Lung (tissue), 11 donors: ENCODE measurements at regions not wholly inside any gene's neighbourhood (a gene's known extent, or its start where the extent isn't known, plus 50 kb on each side); places are given as distances from the start of the nearest gene placed in this dataset.
"Not testable (repeated sequence)": the region's sequence is repeated elsewhere in the genome, so short reads cannot be mapped to it uniquely, and the experiment has no call there.

Experiments used
- ATAC-seq: fragments of 200-7000 bp; cut with Tn5 transposase; one replicate; pipeline ENCODE4 v1.9.1; 2020; ENCODE audit warnings: moderate number of reproducible peaks; ENCODE audit not compliant: insufficient read depth, low FRiP score
- DNase-seq, 3 donors: peaks; one replicate each; pipeline ENCODE4 v3.0.0-alpha.2; 2013 to 2017
- H3K27ac ChIP-seq, 2 donors: one replicate each; pipeline ENCODE4 v1.5.1; 2013; ENCODE audit warnings: mild to moderate bottlenecking in 2 of 2, moderate library complexity in 2 of 2, control low read depth in 1 of 2, inconsistent platforms in 1 of 2, low read depth in 1 of 2, low read length in 1 of 2
- H3K27me3 ChIP-seq, 3 donors: one replicate each; pipeline ENCODE4 v1.5.1; 2013; ENCODE audit warnings: low read length in 2 of 3; ENCODE audit not compliant: control insufficient read depth in 3 of 3, insufficient read depth in 3 of 3
- H3K36me3 ChIP-seq, 4 donors: one replicate each; pipeline ENCODE4 v1.5.1; 2013; ENCODE audit warnings: low read length in 4 of 4, mild to moderate bottlenecking in 1 of 4, moderate library complexity in 1 of 4; ENCODE audit not compliant: control insufficient read depth in 4 of 4, insufficient read depth in 4 of 4
- H3K4me1 ChIP-seq, 5 donors: one replicate each; pipeline ENCODE4 v1.5.1; 2013; ENCODE audit warnings: low read length in 5 of 5, mild to moderate bottlenecking in 2 of 5, moderate library complexity in 1 of 5; ENCODE audit not compliant: control insufficient read depth in 5 of 5, insufficient read depth in 5 of 5
- H3K4me3 ChIP-seq: one replicate; pipeline ENCODE4 v1.5.1; 2013; ENCODE audit warnings: mild to moderate bottlenecking, control low read depth, moderate library complexity
- H3K9ac ChIP-seq, 2 donors: one replicate each; pipeline ENCODE4 v1.5.1; 2013; ENCODE audit warnings: low read length in 2 of 2, control low read depth in 1 of 2; ENCODE audit not compliant: insufficient read depth in 1 of 2
- H3K9me3 ChIP-seq, 4 donors: one replicate each; pipeline ENCODE4 v1.5.1; 2013; ENCODE audit warnings: low read length in 3 of 4, mild to moderate bottlenecking in 1 of 4, moderate library complexity in 1 of 4; ENCODE audit not compliant: control insufficient read depth in 4 of 4, insufficient read depth in 3 of 4
- CTCF ChIP-seq: IDR thresholded peaks from 2 replicates; pipeline ENCODE4 v1.5.1; 2012; ENCODE audit warnings: mild to moderate bottlenecking; ENCODE audit errors: control extremely low read depth, extremely low read depth
- WGBS, 2 donors: extraction: QIAGEN DNeasy Blood & Tissue Kit; methylation state at CpG; one replicate each; pipeline ENCODE4 v1.1.7; 2013; 5-methylcytosine and 5-hydroxymethylcytosine counted together
- donor health status: control.
- donor health status: control.
- donor health status: Bipolar disorder and iron deficiency.
- donor health status: healthy.
- donor health status: DM: yes; HTN: yes; CAD: no.

- no peaks in the 10 kb centered on the region for H3K36me3 ChIP-seq
- DNase-seq: no peak
- no peaks in the 10 kb centered on the region for H3K27me3 ChIP-seq
- H3K9me3 ChIP-seq: no peaks in the 10 kb centered on the region
- ATAC-seq: no peak
- TF ChIP-seq CTCF: no peak
- H3K9ac ChIP-seq: no peak overlapping the region
- 69 to 84% methylated on average over 6 of the region's 6 CpGs for WGBS, 2 donors
- H3K27ac ChIP-seq: no peak overlapping the region
- no peak overlapping the region for H3K4me3 ChIP-seq
- peaks cover 0 to 7% (median 0%) of the 10 kb centered on the region in 5 donors for H3K4me1 ChIP-seq
These were observed 636.3 kb downstream of the UTRN start for GRCh38 chr6:144921206-144921975.

- DNase-seq (peak; percentile 34 to 72 (median 36)), ATAC-seq (no peak)
These were observed 637.1 kb downstream of the UTRN start for GRCh38 chr6:144922120-144922722.

GRCh38 chr6:144922771-144923490 lies 637.8 kb downstream of the UTRN start:
- ATAC-seq, H3K27me3 ChIP-seq, DNase-seq, H3K9me3 ChIP-seq, H3K9ac ChIP-seq, H3K4me3 ChIP-seq, H3K4me1 ChIP-seq, H3K36me3 ChIP-seq, H3K27ac ChIP-seq: not testable (repeated sequence)
- 84 to 91% methylated on average over 4 of the region's 5 CpGs for WGBS, 2 donors

More at GRCh38 chr6:144922120-144922722, 637.1 kb downstream of the UTRN start:
- Histone ChIP-seq H3K4me3 (no peak overlapping the region), H3K9me3 (no peaks in the 10 kb centered on the region), H3K9ac (no peak overlapping the region), H3K27me3 (no peaks in the 10 kb centered on the region), H3K27ac (no peak overlapping the region), H3K4me1 (peaks cover 0 to 7% (median 0%) of the 10 kb centered on the region in 5 donors), H3K36me3 (no peaks in the 10 kb centered on the region)
- no peak for TF ChIP-seq CTCF
- 67 to 72% methylated on average over 3 of the region's 3 CpGs for WGBS, 2 donors

- WGBS, 2 donors: 93 to 97% methylated on average over 4 of the region's 5 CpGs
- ATAC-seq, H3K27ac ChIP-seq, DNase-seq, H3K4me1 ChIP-seq, H3K9ac ChIP-seq, H3K9me3 ChIP-seq, H3K27me3 ChIP-seq, H3K36me3 ChIP-seq, H3K4me3 ChIP-seq: not testable (repeated sequence)
These were observed 638.3 kb downstream of the UTRN start for GRCh38 chr6:144923491-144923787.
